GM19372 (cell line): ENCODE measurements at regions not wholly inside any gene's neighbourhood (a gene's known extent, or its start where the extent isn't known, plus 50 kb on each side); places are given as distances from the start of the nearest gene placed in this dataset.

Experiments used
- ATAC-seq: cut with Tn5 transposase; IDR thresholded peaks from one replicate; pipeline ENCODE4 v1.9.1; 2021; ENCODE audit warnings: mild to moderate bottlenecking, low read depth, moderate library complexity; ENCODE audit not compliant: unreplicated experiment

GRCh38 chr7:106423821-106424475 lies 139.2 kb upstream of the NAMPT start:
- no peak for ATAC-seq

- ATAC-seq, result no peak
Measured at GRCh38 chr7:106423111-106423510, 138.3 kb upstream of the NAMPT start.

DNA sequence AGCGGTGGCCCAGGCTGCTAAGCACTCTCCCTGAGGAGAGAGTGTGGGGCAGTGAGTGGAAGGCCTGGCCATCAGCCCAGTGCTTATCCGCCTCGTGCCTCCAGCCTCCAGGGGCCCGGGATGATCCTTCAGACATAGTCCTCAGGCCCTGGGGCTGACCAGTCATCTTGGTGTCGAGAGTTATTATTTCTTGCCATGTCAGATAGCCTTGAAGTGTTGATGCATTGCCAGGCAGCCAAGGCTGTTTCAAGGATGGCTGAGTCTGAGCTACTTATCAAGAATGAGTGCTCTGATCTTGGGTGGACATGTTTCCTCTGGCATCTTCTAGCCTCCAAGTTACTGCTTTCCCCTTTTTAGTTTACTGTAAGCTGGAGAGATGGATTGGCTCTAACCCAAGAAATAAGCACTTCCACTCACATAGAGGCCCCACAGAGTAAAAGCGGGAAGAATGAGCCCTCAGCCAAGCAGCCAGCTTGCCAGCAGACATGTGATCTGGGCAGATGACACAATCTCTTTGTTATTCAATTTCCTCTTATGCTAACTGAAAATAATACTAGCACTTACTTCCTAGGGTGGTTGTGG lies 136.5 kb upstream of the NAMPT start:
- ATAC-seq, result no peak

GRCh38 chr7:106420736-106421135 lies 136.0 kb upstream of the NAMPT start:
- no peak for ATAC-seq

GRCh38 chr7:106420210-106420609 lies 135.4 kb upstream of the NAMPT start:
- ATAC-seq, result no peak

DNA sequence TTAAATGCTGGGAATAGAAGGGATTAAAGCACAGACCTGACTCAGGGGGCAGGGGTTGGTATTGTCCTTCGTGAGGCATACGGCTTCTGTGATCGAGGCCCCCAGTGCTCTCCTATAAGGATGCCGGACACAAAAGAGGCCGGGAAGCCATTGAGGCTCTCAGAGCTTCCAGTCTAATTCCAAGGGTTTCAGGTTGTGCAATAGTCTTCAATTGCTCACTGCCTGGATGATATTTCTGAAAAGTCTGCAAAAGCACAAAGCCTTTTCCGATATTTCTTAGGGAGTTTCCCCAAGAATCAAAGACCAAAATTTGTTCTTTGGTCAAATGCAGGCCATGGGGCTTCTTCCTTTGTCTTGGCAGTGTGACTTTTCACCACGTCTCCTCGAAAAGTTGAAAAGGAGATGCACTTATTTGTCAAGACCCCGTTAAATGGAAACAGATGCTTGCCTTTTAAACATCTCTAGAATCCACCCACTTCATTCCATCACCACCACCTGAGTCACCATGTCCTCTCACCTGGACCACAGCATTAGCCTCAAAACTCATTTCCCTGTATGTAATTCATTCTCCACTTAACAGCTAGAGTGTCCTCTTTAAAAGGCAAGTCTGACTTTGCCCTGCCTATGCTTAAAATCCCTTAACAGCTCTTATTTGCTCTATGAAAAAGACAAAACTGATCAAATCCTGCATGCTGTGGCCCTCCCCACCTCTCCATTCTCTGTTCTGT lies 134.8 kb upstream of the NAMPT start:
- ATAC-seq, result no peak

- ATAC-seq, result no peak
Measured at GRCh38 chr7:106418526-106418925, 133.7 kb upstream of the NAMPT start.

GRCh38 chr7:106418094-106418493 lies 133.3 kb upstream of the NAMPT start:
- ATAC-seq, result no peak

GRCh38 chr7:106417273-106417902 lies 132.6 kb upstream of the NAMPT start:
- ATAC-seq, result no peak

GRCh38 chr7:106416430-106416829 lies 131.6 kb upstream of the NAMPT start:
- ATAC-seq, result no peak

GRCh38 chr7:106415433-106415832 lies 130.7 kb upstream of the NAMPT start:
- ATAC-seq, result no peak

DNA sequence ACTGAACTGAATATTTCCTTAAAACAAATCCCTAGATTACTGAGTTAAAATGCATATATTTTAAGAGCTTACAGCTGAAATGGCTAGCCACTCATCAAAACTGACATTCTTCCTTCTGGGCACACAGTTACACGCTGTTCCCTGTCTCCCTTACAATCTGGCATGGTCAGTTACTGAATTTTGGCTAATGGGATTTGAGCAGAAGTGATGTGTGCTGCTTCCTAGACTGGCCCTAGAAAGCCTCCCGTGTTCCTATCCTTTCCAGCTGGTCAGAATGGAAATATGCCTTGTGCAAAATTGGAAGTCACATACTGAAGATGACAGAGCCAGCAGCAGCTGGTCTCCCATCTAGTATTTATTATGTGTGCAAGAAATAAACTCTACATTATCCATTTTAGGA lies 128.7 kb upstream of the NAMPT start:
- ATAC-seq, result no peak

- ATAC-seq, result no peak
Measured at GRCh38 chr7:106405697-106406141, 120.9 kb upstream of the NAMPT start.

DNA sequence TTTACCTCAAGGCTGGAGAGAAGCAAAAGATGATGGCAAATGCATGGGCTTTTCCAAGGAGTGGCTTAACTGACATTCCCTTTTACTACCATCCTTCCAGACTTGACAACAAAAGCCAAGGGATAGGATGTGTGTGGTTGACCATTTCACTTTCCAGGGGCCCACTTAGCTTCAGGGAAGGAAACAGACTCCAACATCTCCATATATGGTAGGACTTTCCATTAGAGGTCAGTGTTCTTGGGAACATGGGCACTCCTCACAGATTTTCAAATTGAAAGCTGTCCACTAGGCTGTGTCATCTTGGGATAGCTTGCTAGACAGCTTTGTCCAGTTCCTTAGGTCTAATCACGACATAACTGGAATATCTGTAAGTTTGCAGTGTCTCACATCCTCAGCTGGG lies 118.1 kb upstream of the NAMPT start:
- no peak for ATAC-seq

GRCh38 chr7:106400923-106401322 lies 116.1 kb upstream of the NAMPT start:
- ATAC-seq, result no peak

- no peak for ATAC-seq
Measured at GRCh38 chr7:106398786-106399185, 114.0 kb upstream of the NAMPT start.

DNA sequence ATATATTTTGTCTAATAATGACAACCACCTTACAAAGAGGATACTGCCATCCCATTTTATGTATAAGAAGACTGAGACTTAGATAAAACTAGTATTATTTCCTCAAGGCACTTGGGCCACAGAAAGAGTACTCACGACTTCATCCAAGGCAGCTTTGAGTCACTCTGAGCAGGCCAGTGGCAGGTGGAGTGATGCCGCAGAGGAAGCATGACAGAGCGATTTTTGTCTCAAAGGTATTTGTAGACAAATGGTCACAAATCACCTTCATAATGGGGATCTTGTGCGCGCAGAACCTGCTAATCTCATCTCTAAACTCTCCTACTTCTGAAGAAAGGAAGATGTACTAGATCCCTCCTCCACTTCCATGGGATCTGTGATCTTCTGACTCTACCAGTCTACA lies 113.2 kb upstream of the NAMPT start:
- ATAC-seq, result no peak

GRCh38 chr7:106394526-106394925 lies 109.7 kb upstream of the NAMPT start:
- ATAC-seq, result no peak

DNA sequence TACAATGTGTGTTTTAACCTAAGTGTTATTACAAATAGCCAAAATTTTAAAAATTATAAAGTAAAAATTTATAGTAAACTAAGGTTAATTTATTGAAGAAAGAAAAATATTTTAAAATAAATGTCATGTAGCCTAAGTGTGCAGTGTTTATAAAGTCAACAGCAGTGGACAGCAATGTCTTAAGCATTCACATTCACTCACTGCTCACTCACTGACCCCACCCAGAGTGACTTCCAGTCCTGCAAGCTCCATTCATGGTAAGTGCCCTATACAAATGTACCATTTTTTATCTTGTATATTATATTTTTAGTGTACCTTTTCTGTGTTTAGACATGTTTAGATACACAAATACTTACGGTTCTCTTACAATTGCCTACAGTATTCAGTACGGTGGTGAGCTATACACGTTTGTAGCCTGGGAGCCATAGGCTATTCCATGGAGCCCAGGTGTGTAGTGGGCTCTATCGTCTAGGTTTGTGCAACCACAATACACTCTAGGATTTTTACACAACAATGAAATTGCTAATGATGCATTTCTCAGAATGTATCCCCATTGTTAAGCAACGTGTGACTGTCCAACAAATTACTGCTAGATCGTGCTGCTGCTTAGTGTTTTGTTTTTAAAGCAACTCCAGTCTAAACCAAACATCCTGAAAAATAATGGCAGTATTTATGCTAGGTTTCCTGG lies 108.9 kb upstream of the NAMPT start:
- no peak for ATAC-seq

DNA sequence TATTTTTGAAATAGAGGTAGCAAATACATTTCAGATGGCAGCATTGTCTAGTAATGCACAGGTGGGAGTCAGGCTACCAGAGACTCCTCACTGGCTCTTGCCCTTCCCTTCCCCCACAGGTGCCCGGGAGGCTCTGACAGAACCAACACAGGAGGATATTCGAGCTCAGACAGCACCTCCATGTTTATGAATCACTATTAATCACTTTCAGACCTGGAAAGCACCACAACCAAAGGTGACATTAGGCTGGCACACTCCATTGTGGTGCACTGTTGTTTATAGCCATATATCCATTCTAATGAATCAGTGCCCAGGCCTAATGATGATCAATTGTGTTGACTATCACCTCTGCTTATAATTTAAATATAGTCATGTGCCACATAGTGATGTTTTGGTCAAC lies 107.8 kb upstream of the NAMPT start:
- no peak for ATAC-seq

DNA sequence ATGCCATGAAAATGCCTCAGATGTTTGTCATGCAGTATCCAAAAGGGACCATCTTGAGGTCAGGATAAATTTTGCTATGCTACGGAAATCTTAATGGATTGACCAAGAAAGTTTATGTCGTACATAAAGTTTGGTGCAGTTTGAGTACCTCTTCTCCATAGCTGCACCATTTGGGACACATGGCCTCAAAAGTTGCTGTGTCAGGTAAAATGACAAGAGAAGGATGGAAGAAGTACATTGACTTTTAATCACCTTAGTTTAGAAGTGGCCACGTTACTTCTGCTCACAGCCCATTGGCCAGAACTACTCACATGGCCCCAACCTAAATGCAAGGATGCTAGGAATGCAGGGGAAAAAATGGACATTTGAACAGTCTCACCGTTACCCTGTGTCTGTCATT lies 107.4 kb upstream of the NAMPT start:
- ATAC-seq, result no peak
